Endothelial cell (in vitro differentiated cells): ENCODE measurements at regions not wholly inside any gene's neighbourhood (a gene's known extent, or its start where the extent isn't known, plus 50 kb on each side); places are given as distances from the start of the nearest gene placed in this dataset.

Experiments
- DNase-seq: peaks from one replicate; pipeline ENCODE4 v3.0.0; 2021; ENCODE audit warnings: low spot score
- H3K27ac Mint-ChIP-seq: one replicate; pipeline ENCODE4 v1.8.0; 2021; ENCODE audit warnings: mixed read lengths, inconsistent platforms; ENCODE audit not compliant: unreplicated experiment
- H3K27me3 Mint-ChIP-seq: one replicate; pipeline ENCODE4 v1.8.0; 2021; ENCODE audit warnings: mild to moderate bottlenecking, moderate library complexity, mixed read lengths, inconsistent platforms; ENCODE audit not compliant: unreplicated experiment
- H3K36me3 Mint-ChIP-seq: one replicate; pipeline ENCODE4 v1.8.0; 2021; ENCODE audit warnings: mild to moderate bottlenecking, low read depth, mixed read lengths, inconsistent platforms; ENCODE audit not compliant: unreplicated experiment
- H3K4me1 Mint-ChIP-seq: one replicate; pipeline ENCODE4 v1.8.0; 2021; ENCODE audit warnings: mild to moderate bottlenecking, mixed read lengths, inconsistent platforms; ENCODE audit not compliant: unreplicated experiment
- H3K4me3 Mint-ChIP-seq: one replicate; pipeline ENCODE4 v1.8.0; 2021; ENCODE audit warnings: mild to moderate bottlenecking, mixed read lengths, inconsistent platforms; ENCODE audit not compliant: unreplicated experiment
- H3K9me3 Mint-ChIP-seq: one replicate; pipeline ENCODE4 v1.8.0; 2021; ENCODE audit warnings: mixed read lengths, inconsistent platforms; ENCODE audit not compliant: unreplicated experiment
- CTCF ChIP-seq: fragments of 200-600 bp; sonication (generic); IDR thresholded peaks from one replicate; pipeline ENCODE4 v1.5.0; 2021; ENCODE audit warnings: antibody characterized with exemption; ENCODE audit not compliant: unreplicated experiment

- Mint-ChIP-seq H3K27ac (no peak overlapping the region), H3K27me3 (peaks cover 2% of the 10 kb centered on the region), H3K9me3 (no peaks in the 10 kb centered on the region), H3K36me3 (no peaks in the 10 kb centered on the region), H3K4me3 (no peak overlapping the region), H3K4me1 (no peaks in the 10 kb centered on the region)
- no peak for DNase-seq
- TF ChIP-seq CTCF: no peak
These were observed 122.3 kb upstream of the GRIK3 start for GRCh38 chr1:37156646-37157045.

GRCh38 chr1:37157634-37158033 lies 123.3 kb upstream of the GRIK3 start:
- Mint-ChIP-seq H3K4me1 (no peaks in the 10 kb centered on the region), H3K36me3 (no peaks in the 10 kb centered on the region), H3K27ac (no peak overlapping the region), H3K9me3 (no peaks in the 10 kb centered on the region), H3K27me3 (no peaks in the 10 kb centered on the region), H3K4me3 (no peak overlapping the region)
- no peak for TF ChIP-seq CTCF
- no peak for DNase-seq

- Mint-ChIP-seq H3K4me1 (no peaks in the 10 kb centered on the region), H3K27me3 (no peaks in the 10 kb centered on the region), H3K36me3 (no peaks in the 10 kb centered on the region), H3K4me3 (no peak overlapping the region), H3K27ac (no peak overlapping the region), H3K9me3 (no peaks in the 10 kb centered on the region)
- no peak for TF ChIP-seq CTCF
- no peak for DNase-seq
These were observed 123.9 kb upstream of the GRIK3 start for GRCh38 chr1:37158113-37158749.

- H3K27me3 Mint-ChIP-seq: no peaks in the 10 kb centered on the region
- no peaks in the 10 kb centered on the region for H3K36me3 Mint-ChIP-seq
- no peaks in the 10 kb centered on the region for H3K4me1 Mint-ChIP-seq
- TF ChIP-seq CTCF: no peak
- no peak overlapping the region for H3K4me3 Mint-ChIP-seq
- no peaks in the 10 kb centered on the region for H3K9me3 Mint-ChIP-seq
- DNase-seq: no peak
- H3K27ac Mint-ChIP-seq: no peak overlapping the region
These were observed 124.8 kb upstream of the GRIK3 start for GRCh38 chr1:37159102-37159501.

- Mint-ChIP-seq H3K4me1 (no peaks in the 10 kb centered on the region), H3K4me3 (no peak overlapping the region), H3K36me3 (no peaks in the 10 kb centered on the region), H3K9me3 (no peaks in the 10 kb centered on the region), H3K27ac (no peak overlapping the region), H3K27me3 (no peaks in the 10 kb centered on the region)
- no peak for DNase-seq
- TF ChIP-seq CTCF: no peak
These were observed 126.9 kb upstream of the GRIK3 start for GRCh38 chr1:37161171-37161570.
